BJ (cell line): ENCODE measurements at regions not wholly inside any gene's neighbourhood (a gene's known extent, or its start where the extent isn't known, plus 50 kb on each side); places are given as distances from the start of the nearest gene placed in this dataset.

Source experiments
- CTCF ChIA-PET: fragments of 350-600 bp; formaldehyde crosslinking; extraction: SDS; loops from one replicate; lab custom pipeline; 2021; ENCODE audit warnings: antibody characterized with exemption, inconsistent platforms; lab: Yijun Ruan, JAX
- POLR2A ChIA-PET: fragments of 300-600 bp; sonication (Branson Sonifier 250); formaldehyde crosslinking; extraction: SDS; loops from one replicate; lab custom pipeline; 2021; ENCODE audit warnings: antibody characterized with exemption; lab: Charles Lee
- DNase-seq: peaks from one replicate; pipeline ENCODE4 v3.0.0-alpha.2; 2011; ENCODE audit warnings: low read depth
- H3K27me3 ChIP-seq: 2 replicates; pipeline ENCODE4 v1.6.0; 2011; ENCODE audit warnings: low read length; ENCODE audit not compliant: control insufficient read depth, insufficient read depth
- H3K36me3 ChIP-seq: 2 replicates; pipeline ENCODE4 v1.5.1; 2011; ENCODE audit warnings: low read length; ENCODE audit not compliant: control insufficient read depth, insufficient read depth
- H3K4me3 ChIP-seq: 2 replicates; pipeline ENCODE4 v1.5.1; 2011; ENCODE audit warnings: low read depth, mild to moderate bottlenecking, control low read depth, low read length
- CTCF ChIP-seq: IDR thresholded peaks from 2 replicates; pipeline ENCODE4 v1.5.1; 2011; ENCODE audit warnings: low read depth, mild to moderate bottlenecking, control low read depth, inconsistent platforms, low read length, moderate library complexity; ENCODE audit not compliant: insufficient read depth

GRCh38 chr1:76013206-76013581 is 61.4 kb upstream of the ST6GALNAC3 start:
- no peaks in the 10 kb centered on the region for H3K27me3 ChIP-seq
- no peaks in the 10 kb centered on the region for H3K36me3 ChIP-seq
- DNase-seq = no peak
- no peak for TF ChIP-seq CTCF
- ChIA-PET POLR2A (no interaction called here), CTCF (interaction anchor here (0.9 kb wide), 1 partner anchor 22 kb away, joined by 3 read pairs; no protein-coding TSS in a partner anchor)
- no peak overlapping the region for H3K4me3 ChIP-seq

GRCh38 chr1:76015478-76016103 is 59.0 kb upstream of the ST6GALNAC3 start:
- Histone ChIP-seq H3K4me3 (no peak overlapping the region), H3K27me3 (no peaks in the 10 kb centered on the region), H3K36me3 (no peaks in the 10 kb centered on the region)
- TF ChIP-seq CTCF = no peak
- no peak for DNase-seq
- ChIA-PET CTCF (no interaction called here), POLR2A (no interaction called here)

- Histone ChIP-seq H3K27me3 (no peaks in the 10 kb centered on the region), H3K4me3 (no peak overlapping the region), H3K36me3 (no peaks in the 10 kb centered on the region)
- ChIA-PET CTCF (no interaction called here), POLR2A (no interaction called here)
- no peak for DNase-seq
- no peak for TF ChIP-seq CTCF
These were observed 56.5 kb upstream of the ST6GALNAC3 start for GRCh38 chr1:76018045-76018444.

- CTCF ChIA-PET = no interaction called here
- DNase-seq = no peak
- H3K27me3 ChIP-seq = no peaks in the 10 kb centered on the region
These were observed 52.7 kb upstream of the ST6GALNAC3 start for GRCh38 chr1:76021846-76022245.

More at GRCh38 chr1:76021846-76022245, 52.7 kb upstream of the ST6GALNAC3 start:
- TF ChIP-seq CTCF = no peak
- POLR2A ChIA-PET = no interaction called here
- no peaks in the 10 kb centered on the region for H3K36me3 ChIP-seq
- H3K4me3 ChIP-seq = no peak overlapping the region
